Small intestine (tissue), 7 donors: ENCODE measurements at regions not wholly inside any gene's neighbourhood (a gene's known extent, or its start where the extent isn't known, plus 50 kb on each side); places are given as distances from the start of the nearest gene placed in this dataset.
"Not testable (repeated sequence)": the region's sequence is repeated elsewhere in the genome, so short reads cannot be mapped to it uniquely, and the experiment has no call there.

Experiments
- DNase-seq, 2 donors: peaks; one replicate each; pipeline versions ENCODE4 v3.0.0 to v3.0.0-alpha.2; 2013
- FAIRE-seq: peaks from 2 replicates; lab custom pipeline; 2012; peaks lifted over from hg19 to GRCh38; lab: Jason Lieb, UNC
- H3K27ac ChIP-seq, 3 donors: one replicate each; pipeline ENCODE4 v1.5.1; 2013; ENCODE audit warnings: low read length in 2 of 3, mild to moderate bottlenecking in 2 of 3, control low read depth in 1 of 3, inconsistent platforms in 1 of 3, low read depth in 1 of 3, moderate library complexity in 1 of 3
- H3K27me3 ChIP-seq, 3 donors: one replicate each; pipeline ENCODE4 v1.6.1; 2013; ENCODE audit warnings: low read length in 3 of 3, inconsistent platforms in 1 of 3; ENCODE audit not compliant: control insufficient read depth in 3 of 3, insufficient read depth in 3 of 3
- H3K36me3 ChIP-seq, 3 donors: one replicate each; pipeline ENCODE4 v1.6.1; 2013; ENCODE audit warnings: low read length in 3 of 3, inconsistent platforms in 1 of 3, low read depth in 1 of 3, mild to moderate bottlenecking in 1 of 3, moderate library complexity in 1 of 3; ENCODE audit not compliant: control insufficient read depth in 3 of 3, insufficient read depth in 2 of 3
- H3K4me1 ChIP-seq, 3 donors: one replicate each; pipeline ENCODE4 v1.6.1; 2013; ENCODE audit warnings: low read length in 2 of 3, inconsistent platforms in 1 of 3, low read depth in 1 of 3, mild to moderate bottlenecking in 1 of 3, moderate library complexity in 1 of 3; ENCODE audit not compliant: control insufficient read depth in 3 of 3, insufficient read depth in 2 of 3
- H3K4me3 ChIP-seq, 3 donors: one replicate each; pipeline ENCODE4 v1.5.1; 2013; ENCODE audit warnings: low read length in 3 of 3, control low read depth in 1 of 3, inconsistent platforms in 1 of 3, low read depth in 1 of 3, mild to moderate bottlenecking in 1 of 3, moderate library complexity in 1 of 3
- H3K9me3 ChIP-seq, 2 donors: one replicate each; pipeline ENCODE4 v1.6.1; 2013; ENCODE audit warnings: low read depth in 1 of 2, low read length in 1 of 2; ENCODE audit not compliant: control insufficient read depth in 2 of 2, insufficient read depth in 1 of 2
- WGBS, 3 donors: extraction: QIAGEN DNeasy Blood & Tissue Kit; methylation state at CpG; one replicate each; pipeline ENCODE4 v1.1.7; 2013; 5-methylcytosine and 5-hydroxymethylcytosine counted together
- donor health status: healthy with polysubstance abuse.
- donor health status: control.
- donor health status: control.
- donor health status: Bipolar disorder and iron deficiency.
- donor health status: healthy.

DNA sequence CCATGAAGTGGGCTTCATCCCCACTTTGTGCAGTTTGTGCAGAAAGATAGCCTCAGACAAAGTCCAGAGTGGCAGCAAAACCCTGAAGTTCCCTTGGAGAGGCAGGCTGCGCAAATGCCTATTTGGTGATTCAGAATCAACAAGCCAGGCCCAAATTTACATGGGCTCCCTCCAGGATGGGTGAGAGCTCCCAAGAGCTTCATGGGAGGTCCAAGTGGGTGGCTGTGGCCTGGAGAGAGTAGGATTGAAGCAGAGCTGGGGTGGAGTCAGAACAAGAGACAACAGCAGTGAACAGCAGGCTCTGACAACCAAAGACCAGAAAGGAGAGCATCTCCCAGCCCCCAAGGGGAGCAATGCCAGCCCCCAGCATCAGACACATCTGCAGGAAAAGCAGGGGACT lies 277.4 kb downstream of the ANAPC1 start:
- H3K27ac ChIP-seq, H3K27me3 ChIP-seq, FAIRE-seq, H3K4me3 ChIP-seq, H3K4me1 ChIP-seq, DNase-seq, H3K36me3 ChIP-seq, H3K9me3 ChIP-seq: not testable (repeated sequence)
- WGBS, 3 donors: no CpG with 5 or more reads among the region's 1 CpG

DNA sequence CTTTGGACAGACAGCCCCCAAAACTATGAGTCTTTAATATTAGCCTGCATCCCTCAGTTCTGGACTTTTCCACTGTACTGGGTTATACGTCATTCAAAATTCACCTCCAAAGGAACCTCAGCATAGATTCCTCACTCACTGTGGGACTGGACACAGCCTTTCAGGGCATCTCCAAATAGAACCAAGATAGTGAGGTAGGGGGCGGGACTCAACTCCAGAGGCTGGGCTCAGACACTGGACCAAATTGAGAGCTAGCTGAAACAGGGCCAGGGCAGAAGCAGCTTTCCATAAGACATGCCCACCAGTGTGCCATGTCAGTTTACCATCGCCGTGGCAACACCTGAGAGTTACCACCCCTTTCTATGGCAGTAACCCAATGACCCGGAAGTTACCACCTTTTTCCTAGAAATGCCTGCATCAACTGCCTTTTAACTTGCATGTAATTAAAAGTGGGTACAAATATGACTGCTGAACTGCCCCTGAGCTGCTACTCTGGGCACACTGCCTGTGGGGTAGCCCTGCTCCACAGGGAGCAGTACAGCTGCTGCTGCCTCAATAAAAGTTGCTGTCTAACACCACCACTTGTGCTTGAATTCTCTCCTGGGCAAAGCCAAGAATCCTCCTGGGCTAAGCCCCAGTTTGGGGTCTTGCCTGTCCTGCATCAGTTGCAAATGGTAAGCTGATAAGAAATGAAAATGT lies 274.7 kb downstream of the ANAPC1 start:
- not testable (repeated sequence) for H3K4me1 ChIP-seq, FAIRE-seq, H3K9me3 ChIP-seq, H3K36me3 ChIP-seq, H3K4me3 ChIP-seq, H3K27ac ChIP-seq, H3K27me3 ChIP-seq, DNase-seq
- WGBS, 3 donors: 85 to 100% (median 96%) methylated on average over 1 to 3 of the region's 5 CpGs

DNA sequence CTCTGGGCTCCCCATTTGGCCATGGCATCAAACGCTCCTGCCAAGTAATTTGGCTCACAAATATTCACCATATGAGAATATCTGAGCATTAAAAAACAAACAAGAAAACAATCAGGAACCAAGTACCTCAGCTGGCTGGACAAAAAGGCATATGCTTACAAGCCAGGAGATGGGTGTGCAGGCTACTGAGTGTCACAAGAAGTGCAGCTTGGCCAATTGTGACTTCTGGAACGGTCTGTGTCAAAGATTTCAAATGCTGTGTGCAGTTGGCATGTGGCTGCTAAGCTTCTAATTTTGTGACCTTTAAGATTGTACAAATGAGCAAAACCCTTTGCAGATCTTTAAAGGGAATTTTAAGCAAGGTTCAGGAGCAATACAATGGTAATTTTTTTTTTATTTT lies 274.0 kb downstream of the ANAPC1 start:
- WGBS, 3 donors: 86 to 89% (median 88%) methylated on average over 1 to 2 of the region's 2 CpGs
- DNase-seq, H3K4me1 ChIP-seq, H3K4me3 ChIP-seq, FAIRE-seq, H3K9me3 ChIP-seq, H3K27me3 ChIP-seq, H3K36me3 ChIP-seq, H3K27ac ChIP-seq: not testable (repeated sequence)

DNA sequence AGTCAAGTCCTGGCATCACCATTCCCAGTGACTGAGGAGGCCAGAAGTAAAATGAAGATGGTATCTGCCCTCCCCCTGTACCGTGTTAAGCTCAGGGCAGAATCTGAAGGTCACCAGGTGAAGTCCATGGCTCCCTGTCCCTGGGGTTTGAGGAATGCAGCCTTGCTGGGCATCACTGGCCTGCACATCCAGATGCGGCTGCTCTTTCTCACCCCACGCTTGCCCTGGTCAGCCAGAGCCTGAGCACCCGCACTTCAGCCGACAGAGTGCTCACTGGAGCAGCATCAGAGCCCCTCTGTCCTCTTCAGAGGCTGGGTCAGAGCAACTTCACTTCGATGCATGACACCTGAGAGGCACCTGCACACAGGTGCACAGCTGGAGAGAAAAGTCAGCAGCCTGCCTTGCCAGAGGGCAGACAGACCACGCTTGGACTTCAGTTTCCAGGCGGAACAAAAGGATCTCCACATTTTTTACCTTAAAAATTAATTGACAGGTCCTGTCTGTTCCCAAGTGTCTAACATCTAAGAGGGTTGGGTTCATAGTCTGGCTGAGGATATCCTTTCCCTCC lies 267.3 kb downstream of the ANAPC1 start:
- H3K4me1 ChIP-seq: no peaks in the 10 kb centered on the region
- no peaks in the 10 kb centered on the region for H3K9me3 ChIP-seq
- H3K27ac ChIP-seq: no peak overlapping the region
- DNase-seq (no peak), FAIRE-seq (no peak)
- no peak overlapping the region for H3K4me3 ChIP-seq
- WGBS, 3 donors: 89 to 95% (median 94%) methylated on average over 8 of the region's 8 CpGs
- H3K36me3 ChIP-seq: no peaks in the 10 kb centered on the region
- H3K27me3 ChIP-seq: no peaks in the 10 kb centered on the region

DNA sequence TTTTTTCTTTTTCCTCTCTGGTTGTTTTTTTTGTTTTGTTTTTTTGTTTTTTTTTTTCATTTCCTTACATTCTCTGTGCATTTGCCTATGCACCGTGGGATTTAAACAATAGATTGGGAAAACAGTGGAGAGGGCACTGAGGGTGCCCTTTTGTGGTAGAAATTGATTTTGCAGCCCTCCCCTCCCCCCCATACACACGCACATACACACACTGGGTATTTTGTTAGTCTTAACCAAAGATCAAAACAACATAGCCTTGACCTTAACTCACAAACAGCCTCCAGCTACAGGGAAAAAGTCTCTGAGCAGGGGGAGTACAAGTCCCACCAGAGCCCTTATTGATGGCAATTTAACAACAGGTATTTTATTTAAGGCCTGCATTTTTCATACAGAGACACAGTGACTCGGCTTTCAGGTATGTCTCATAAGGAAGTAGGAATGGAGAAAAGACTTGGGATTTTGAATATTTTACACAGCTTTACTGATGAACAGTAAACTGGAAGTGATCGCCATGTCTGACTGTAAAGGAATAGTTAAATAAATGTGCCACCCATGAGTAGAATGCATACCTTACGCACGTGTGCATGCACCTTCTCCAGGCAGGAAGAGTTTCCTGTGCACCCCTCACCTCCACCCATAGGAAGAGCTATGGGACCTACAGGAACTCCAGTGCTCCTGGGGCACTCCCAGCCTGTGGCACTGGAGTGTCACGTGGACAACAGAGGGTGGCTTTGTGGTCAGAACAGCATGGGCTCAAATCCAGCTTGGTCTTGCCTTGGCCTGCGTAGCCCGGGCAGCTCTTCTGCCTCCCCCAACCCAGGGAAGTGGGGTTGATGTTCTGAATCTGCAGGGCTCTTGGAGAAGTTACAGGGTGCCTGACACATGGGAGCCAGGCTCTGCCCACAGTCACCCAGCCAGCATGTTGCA lies 266.4 kb downstream of the ANAPC1 start:
- DNase-seq: no peak
- Histone ChIP-seq H3K4me1 (no peaks in the 10 kb centered on the region), H3K36me3 (no peaks in the 10 kb centered on the region), H3K27me3 (no peaks in the 10 kb centered on the region), H3K27ac (no peak overlapping the region), H3K4me3 (no peak overlapping the region), H3K9me3 (no peaks in the 10 kb centered on the region)
- WGBS, 3 donors: 63 to 68% (median 63%) methylated on average over 9 of the region's 9 CpGs
- no peak for FAIRE-seq

DNA sequence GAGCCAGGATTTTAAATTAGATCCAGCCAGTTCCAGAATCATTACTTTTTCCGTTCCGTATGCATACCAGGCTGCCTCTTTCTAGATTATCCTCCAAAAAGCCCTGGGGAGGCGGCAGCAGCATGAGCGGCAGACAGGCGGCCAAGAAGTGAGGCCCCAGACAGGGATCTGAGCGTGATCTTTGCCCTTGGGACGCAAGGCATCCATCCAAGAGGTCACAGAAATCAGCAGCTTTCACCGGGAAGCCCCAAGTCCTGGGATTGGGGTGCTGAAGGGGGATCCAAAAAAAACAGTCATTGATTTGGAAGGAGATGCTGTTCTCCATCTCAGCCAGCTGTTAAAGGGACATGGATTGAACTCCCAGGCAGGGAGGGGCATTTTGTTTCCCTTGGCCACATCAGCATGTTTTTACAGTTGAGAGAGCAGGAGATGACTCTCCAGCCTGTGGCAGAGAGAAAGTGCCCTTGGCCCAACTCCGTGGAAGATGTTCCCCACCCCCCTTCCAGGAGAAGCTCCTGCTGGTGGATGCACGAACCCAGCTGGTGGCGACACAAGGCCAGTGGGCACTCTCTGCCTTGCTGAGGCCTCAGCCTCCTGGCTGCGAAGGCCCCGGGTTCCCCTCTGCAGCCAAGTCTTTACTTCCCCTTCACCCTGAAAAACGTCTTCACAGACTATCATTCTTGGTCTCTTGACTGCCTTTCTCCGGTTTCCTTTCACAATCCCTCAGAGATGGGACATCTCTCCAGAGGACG lies 265.6 kb downstream of the ANAPC1 start:
- FAIRE-seq (no peak), DNase-seq (no peak)
- Histone ChIP-seq H3K27me3 (no peaks in the 10 kb centered on the region), H3K9me3 (no peaks in the 10 kb centered on the region), H3K4me3 (no peak overlapping the region), H3K27ac (no peak overlapping the region), H3K36me3 (no peaks in the 10 kb centered on the region), H3K4me1 (no peaks in the 10 kb centered on the region)
- WGBS, 3 donors: 58 to 67% (median 64%) methylated on average over 16 of the region's 16 CpGs

DNA sequence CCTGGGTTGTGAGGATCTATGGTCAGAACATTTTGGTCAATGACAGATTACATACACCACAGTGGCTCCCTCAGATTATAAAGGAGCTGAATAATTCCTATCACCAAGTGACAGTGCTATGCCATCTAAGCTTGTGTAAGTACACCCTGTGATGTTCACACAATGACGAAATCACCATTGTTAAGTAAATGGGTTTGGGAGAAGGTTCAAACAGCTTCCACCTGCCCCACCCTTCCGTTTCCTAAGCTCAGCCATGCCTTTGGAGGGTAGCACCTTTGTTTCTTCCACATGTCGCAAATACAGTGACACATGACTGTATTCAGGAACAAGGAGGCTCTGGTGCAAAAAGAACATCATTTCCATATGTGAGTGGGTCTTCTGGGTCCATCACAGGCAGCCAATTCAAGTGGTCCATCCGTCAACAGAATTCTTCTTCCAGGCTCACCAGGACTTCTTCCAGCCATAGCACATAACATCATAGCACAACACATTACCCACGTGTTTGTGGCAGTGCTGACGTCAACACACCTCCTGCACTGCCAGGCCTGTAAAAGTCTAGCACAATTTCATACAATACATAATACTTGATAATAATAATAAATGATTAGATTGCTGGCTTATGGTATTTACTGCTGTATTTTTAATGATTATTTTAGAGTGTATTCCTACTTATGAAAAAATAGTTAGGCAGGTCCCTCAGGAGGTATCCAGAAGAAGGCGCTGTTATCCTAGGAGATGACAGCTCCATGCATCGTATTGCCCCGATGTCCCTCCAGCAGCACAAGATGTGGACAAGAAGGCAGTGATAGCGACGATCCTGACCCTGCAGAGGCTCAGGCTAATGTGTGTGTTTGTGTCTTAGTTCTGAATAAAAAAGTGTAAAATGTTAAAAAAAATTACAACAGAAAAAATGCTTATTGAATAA lies 264.8 kb downstream of the ANAPC1 start:
- no peak for DNase-seq
- FAIRE-seq: no peak

More for the DNA sequence above, 264.8 kb downstream of the ANAPC1 start:
- WGBS, 3 donors: 62 to 79% (median 66%) methylated on average over 11 of the region's 11 CpGs
- Histone ChIP-seq H3K27ac (no peak overlapping the region), H3K9me3 (no peaks in the 10 kb centered on the region), H3K36me3 (no peaks in the 10 kb centered on the region), H3K4me1 (no peaks in the 10 kb centered on the region), H3K4me3 (no peak overlapping the region), H3K27me3 (no peaks in the 10 kb centered on the region)
